T-helper 2 cell treated with Interferon-gamma antibody and Interleukin-4, amounts not matched to agents 5 μg/mL and 100 μg/mL, for 36 hours (primary cell): ENCODE measurements at regions not wholly inside any gene's neighbourhood (a gene's known extent, or its start where the extent isn't known, plus 50 kb on each side); places are given as distances from the start of the nearest gene placed in this dataset.
"Not testable (repeated sequence)": the region's sequence is repeated elsewhere in the genome, so short reads cannot be mapped to it uniquely, and the experiment has no call there.

Experiments used
- DNase-seq: peaks from one replicate; pipeline ENCODE4 v3.0.0; 2021; ENCODE audit warnings: low spot score
- H3K27ac Mint-ChIP-seq: one replicate; pipeline ENCODE4 v1.8.0; 2021; ENCODE audit warnings: mild to moderate bottlenecking, mixed read lengths
- H3K27me3 Mint-ChIP-seq: one replicate; pipeline ENCODE4 v1.8.0; 2021; ENCODE audit warnings: low read depth, mixed read lengths
- H3K36me3 Mint-ChIP-seq: one replicate; pipeline ENCODE4 v1.8.0; 2021; ENCODE audit warnings: low read depth, mixed read lengths
- H3K4me1 Mint-ChIP-seq: one replicate; pipeline ENCODE4 v1.8.0; 2021; ENCODE audit warnings: low read depth, mixed read lengths
- H3K4me3 Mint-ChIP-seq: one replicate; pipeline ENCODE4 v1.8.0; 2022; ENCODE audit warnings: mild to moderate bottlenecking, moderate library complexity, mixed read lengths
- H3K9me3 Mint-ChIP-seq: one replicate; pipeline ENCODE4 v1.8.0; 2021; ENCODE audit warnings: mixed read lengths

DNA sequence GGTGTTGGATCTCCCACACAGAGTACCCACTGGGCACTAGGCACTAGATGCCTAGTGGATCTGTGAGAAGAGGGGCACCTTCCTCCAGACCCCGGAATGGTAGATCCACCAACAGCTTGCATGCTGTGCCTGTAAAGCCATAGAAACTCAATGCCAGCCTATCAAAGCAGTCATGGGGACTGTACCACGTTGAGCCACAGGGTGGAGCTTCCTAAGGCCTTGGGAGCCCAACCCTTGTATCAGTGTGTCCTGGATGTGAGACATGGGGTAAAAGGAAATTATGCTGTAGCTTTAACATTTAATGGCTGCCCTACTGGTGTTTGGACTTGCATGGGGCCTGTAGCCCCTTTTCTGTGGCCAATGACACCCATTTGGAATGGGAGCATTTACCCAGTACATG, 1024.9 kb downstream of the TMEM121 start:
- peaks cover 24% of the 10 kb centered on the region for H3K27me3 Mint-ChIP-seq
- no peak for DNase-seq

DNA sequence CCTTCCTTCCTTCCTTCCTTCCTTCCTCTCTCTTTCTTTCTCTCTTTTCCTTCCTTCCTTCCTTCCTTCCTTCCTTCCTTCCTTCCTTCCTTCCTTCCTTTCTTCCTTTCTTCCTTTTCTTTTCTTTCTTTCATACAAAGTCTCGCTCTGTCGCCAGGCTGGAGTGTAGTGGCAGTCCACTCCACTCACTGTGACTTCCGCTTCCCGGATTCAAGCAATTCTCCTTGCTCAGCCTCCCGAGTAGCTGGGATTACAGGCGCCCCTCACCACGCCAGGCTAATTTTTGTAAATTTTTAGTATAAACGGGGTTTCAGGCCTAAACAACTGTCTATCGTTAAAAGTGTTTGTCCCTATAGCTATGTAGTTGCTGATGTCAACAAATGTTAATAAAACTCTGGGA, 1029.8 kb downstream of the TMEM121 start:
- H3K36me3 Mint-ChIP-seq, H3K27ac Mint-ChIP-seq, H3K4me3 Mint-ChIP-seq: not testable (repeated sequence)

More for the DNA sequence above, 1024.9 kb downstream of the TMEM121 start:
- H3K36me3 Mint-ChIP-seq = no peaks in the 10 kb centered on the region
- H3K4me1 Mint-ChIP-seq = peaks cover 9% of the 10 kb centered on the region
- H3K9me3 Mint-ChIP-seq = no peaks in the 10 kb centered on the region
- H3K4me3 Mint-ChIP-seq = no peak overlapping the region
- H3K27ac Mint-ChIP-seq = no peak overlapping the region

DNA sequence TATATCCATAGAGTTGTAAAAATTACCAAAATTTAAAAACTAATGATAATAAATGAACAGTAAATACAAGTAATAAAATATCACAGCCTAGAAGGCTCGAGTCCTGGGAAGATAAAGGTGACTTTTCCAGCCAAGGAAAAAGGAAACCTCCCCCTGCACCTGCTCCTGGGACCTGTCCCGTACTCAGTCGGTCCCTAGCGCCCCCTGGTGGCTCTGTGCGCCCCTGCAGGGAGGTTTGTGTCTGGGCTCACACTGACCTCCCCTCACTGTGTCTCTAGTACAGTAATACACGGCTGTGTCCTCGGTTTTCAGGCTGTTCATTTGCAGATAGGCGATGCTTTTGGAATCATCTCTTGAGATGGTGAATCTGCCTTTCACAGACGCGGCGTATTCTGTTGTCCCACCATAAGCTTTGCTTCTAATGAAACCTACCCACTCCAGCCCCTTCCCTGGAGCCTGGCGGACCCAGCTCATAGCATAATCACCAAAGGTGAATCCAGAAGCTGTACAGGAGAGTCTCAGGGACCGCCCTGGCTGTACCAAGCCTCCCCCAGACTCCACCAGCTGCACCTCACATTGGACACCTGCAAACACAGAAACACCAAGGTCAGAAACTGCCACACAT, 1030.4 kb downstream of the TMEM121 start:
- H3K27me3 Mint-ChIP-seq = peaks cover 32% of the 10 kb centered on the region
- no peaks in the 10 kb centered on the region for H3K4me1 Mint-ChIP-seq
- no peaks in the 10 kb centered on the region for H3K9me3 Mint-ChIP-seq
- DNase-seq = peak; percentile 55
- no peak overlapping the region for H3K4me3 Mint-ChIP-seq
- H3K27ac Mint-ChIP-seq = no peak overlapping the region
- no peaks in the 10 kb centered on the region for H3K36me3 Mint-ChIP-seq

More for the DNA sequence above, 1029.8 kb downstream of the TMEM121 start:
- H3K9me3 Mint-ChIP-seq, H3K4me1 Mint-ChIP-seq, DNase-seq: not testable (repeated sequence)
- peaks cover 32% of the 10 kb centered on the region for H3K27me3 Mint-ChIP-seq

DNA sequence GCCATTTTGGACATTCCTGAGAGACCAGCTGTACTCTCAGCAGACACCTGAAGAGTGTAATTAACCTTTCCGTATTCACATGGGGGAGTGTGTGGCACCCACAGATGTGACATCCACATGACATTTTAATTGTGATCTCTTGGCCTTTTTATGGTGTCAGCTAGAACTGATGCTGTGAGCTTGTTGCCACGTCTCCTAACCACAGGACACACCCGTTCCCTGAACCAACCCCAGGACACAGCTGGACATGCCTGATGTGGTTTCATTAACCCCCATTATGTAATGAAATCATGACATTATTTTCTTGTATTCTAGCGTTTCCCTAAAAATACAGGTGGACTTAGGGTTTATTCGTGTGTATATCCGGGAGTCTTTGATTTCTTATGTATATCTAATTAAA, 1036.1 kb downstream of the TMEM121 start:
- H3K27me3 Mint-ChIP-seq = peaks cover 39% of the 10 kb centered on the region
- H3K27ac Mint-ChIP-seq = no peak overlapping the region
- no peak for DNase-seq
- H3K4me1 Mint-ChIP-seq = no peaks in the 10 kb centered on the region
- H3K4me3 Mint-ChIP-seq = no peak overlapping the region
- H3K36me3 Mint-ChIP-seq = no peaks in the 10 kb centered on the region
- H3K9me3 Mint-ChIP-seq = no peaks in the 10 kb centered on the region

DNA sequence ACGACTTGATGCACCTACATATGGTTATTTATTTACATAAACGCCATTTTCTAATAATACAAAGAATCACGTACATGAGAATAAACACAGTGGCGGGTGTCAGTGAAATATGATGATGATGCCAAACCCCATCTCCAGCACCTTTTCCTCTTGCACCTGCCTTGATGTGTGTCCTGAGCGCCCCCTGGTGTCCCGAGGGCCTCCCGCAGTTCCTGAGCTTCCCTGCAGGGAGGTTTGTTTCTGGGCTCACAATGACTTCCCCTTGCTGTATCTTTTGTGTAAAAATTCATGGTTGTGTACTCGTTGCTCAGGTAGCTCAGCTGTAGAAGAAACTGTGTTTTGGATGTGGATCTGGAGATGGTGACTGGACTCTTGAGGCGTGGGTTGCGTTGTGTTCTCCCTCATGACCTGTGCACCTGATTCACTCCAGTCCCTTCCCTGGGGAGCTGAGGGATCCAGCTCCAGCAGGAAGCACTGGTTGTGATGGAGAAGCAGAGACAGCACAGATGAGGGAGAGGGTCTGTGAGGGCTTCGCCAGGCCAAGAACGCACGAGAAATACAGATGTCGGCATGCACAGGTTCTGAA, 1037.8 kb downstream of the TMEM121 start:
- no peaks in the 10 kb centered on the region for H3K36me3 Mint-ChIP-seq
- no peak overlapping the region for H3K27ac Mint-ChIP-seq
- peaks cover 39% of the 10 kb centered on the region for H3K27me3 Mint-ChIP-seq
- peak; percentile 39 for DNase-seq
- H3K4me3 Mint-ChIP-seq = no peak overlapping the region
- H3K9me3 Mint-ChIP-seq = no peaks in the 10 kb centered on the region
- no peaks in the 10 kb centered on the region for H3K4me1 Mint-ChIP-seq

DNA sequence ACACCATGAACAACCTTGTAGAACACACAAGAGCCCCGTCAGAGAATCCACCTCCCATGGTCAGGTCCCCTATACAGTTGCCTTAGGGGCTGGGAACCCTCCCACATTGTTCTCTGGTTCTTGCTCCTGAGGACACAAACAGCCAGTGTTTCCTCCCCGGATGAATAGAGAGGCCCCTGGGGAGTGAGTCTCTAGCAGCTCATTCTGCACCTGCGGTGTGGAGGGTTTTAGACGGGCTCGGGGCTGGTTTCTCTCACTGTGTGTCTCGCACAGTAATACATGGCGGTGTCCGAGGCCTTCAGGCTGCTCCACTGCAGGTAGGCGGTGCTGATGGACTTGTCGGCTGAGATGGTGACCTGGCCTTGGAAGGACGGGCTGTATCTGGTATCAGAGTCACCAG, 1052.1 kb downstream of the TMEM121 start:
- Mint-ChIP-seq H3K27ac (no peak overlapping the region), H3K27me3 (peaks cover 27% of the 10 kb centered on the region), H3K9me3 (no peaks in the 10 kb centered on the region), H3K36me3 (no peaks in the 10 kb centered on the region), H3K4me3 (no peak overlapping the region), H3K4me1 (no peaks in the 10 kb centered on the region)
- no peak for DNase-seq

DNA sequence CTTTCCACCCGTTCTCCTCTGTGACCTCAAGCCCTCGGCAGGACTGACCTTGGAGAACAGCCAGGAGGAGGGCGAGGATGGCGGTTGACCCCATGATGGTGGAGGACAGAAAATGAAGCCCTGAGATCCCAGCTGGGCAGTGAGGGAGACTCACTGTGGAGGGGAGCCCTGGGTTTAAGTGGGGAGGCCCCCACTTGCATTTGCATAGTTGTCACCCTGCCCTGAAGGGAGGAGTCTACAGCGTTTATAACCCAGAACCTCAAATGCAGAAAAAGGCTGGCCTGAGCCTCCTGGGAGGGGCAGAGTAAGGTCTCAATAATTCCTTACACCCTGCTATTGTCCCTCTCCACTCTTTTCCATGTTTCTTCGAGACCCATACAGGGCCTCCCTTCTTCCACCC, 1052.7 kb downstream of the TMEM121 start:
- Mint-ChIP-seq H3K4me3 (no peak overlapping the region), H3K27ac (no peak overlapping the region), H3K27me3 (peaks cover 22% of the 10 kb centered on the region)

DNA sequence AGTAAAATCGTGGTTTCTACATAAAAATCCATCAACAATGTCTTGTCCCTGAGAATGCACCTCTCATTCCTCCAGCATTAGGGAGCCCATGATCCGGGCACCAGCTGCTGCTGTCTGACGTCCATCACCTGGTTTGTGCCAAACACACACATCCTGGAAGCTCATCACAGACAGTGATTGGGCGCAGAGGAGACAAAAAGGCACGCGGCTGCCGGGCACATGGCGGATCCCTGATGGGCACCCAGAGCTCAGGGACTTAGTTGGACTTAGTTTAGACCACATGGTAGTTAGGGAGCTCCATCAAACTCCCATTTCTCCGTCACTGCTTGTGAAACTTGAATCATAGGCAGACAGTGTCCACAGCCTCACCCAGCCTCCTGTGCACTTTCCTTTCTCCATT, 1059.3 kb downstream of the TMEM121 start:
- peaks cover 23% of the 10 kb centered on the region for H3K27me3 Mint-ChIP-seq
- H3K36me3 Mint-ChIP-seq = no peaks in the 10 kb centered on the region
- no peak for DNase-seq
- no peaks in the 10 kb centered on the region for H3K4me1 Mint-ChIP-seq
- no peak overlapping the region for H3K27ac Mint-ChIP-seq
- no peaks in the 10 kb centered on the region for H3K9me3 Mint-ChIP-seq
- H3K4me3 Mint-ChIP-seq = no peak overlapping the region

More for the DNA sequence above, 1052.7 kb downstream of the TMEM121 start:
- no peak for DNase-seq
- Mint-ChIP-seq H3K36me3 (no peaks in the 10 kb centered on the region), H3K9me3 (no peaks in the 10 kb centered on the region), H3K4me1 (no peaks in the 10 kb centered on the region)

DNA sequence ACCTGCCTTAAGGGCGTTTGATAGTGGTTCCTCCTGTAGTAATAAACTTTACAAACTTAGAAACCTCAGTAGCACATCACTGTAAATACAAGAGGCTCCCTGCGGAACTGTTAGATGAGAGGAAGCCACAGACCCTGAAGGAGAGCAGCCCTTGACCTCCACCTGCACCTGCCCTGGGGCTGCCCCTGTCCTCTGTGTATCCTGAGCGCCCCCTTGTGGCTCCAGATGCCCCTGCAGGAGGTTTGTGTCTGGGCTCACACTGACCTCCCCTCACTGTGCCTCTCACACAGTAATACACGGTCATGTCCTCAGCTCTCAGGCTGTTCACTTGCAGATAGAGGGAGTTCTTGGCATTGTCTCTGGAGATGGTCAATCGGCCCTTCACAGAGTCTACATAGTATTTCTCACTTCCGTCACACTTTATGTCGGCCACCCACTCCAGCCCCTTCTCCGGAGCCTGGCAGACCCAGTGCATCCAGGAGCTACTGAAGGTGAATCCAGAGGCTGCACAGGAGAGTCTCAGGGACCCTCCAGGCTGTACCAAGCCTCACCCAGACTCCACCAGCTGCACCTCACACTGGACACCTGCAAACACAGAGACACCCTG, 1059.8 kb downstream of the TMEM121 start:
- no peak overlapping the region for H3K4me3 Mint-ChIP-seq
- H3K9me3 Mint-ChIP-seq = no peaks in the 10 kb centered on the region
- no peak overlapping the region for H3K27ac Mint-ChIP-seq
- H3K27me3 Mint-ChIP-seq = peaks cover 23% of the 10 kb centered on the region
- no peaks in the 10 kb centered on the region for H3K36me3 Mint-ChIP-seq
- DNase-seq = peak; percentile 34
- no peaks in the 10 kb centered on the region for H3K4me1 Mint-ChIP-seq

DNA sequence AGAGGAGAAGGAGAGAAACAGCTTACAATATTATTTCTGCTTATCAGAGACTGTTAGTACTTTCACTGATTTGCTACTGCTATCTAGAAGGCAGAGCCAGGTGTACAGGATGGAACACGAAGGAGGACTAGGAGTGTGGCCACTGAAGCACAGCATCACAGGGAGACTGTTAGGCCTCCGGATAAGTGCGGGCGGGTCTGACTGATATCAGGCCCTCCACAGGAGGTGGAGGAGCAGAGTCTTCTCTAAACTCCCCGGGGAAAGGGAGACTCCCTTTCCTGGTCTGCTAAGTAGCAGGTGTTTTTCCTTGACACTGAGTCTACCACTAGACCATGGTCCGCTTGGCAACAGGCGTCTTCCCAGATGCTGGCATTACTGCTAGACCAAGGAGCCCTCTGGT, 1065.2 kb downstream of the TMEM121 start:
- not testable (repeated sequence) for H3K36me3 Mint-ChIP-seq, H3K4me1 Mint-ChIP-seq, H3K9me3 Mint-ChIP-seq, H3K4me3 Mint-ChIP-seq, H3K27ac Mint-ChIP-seq, DNase-seq
- H3K27me3 Mint-ChIP-seq = peaks cover 31% of the 10 kb centered on the region

DNA sequence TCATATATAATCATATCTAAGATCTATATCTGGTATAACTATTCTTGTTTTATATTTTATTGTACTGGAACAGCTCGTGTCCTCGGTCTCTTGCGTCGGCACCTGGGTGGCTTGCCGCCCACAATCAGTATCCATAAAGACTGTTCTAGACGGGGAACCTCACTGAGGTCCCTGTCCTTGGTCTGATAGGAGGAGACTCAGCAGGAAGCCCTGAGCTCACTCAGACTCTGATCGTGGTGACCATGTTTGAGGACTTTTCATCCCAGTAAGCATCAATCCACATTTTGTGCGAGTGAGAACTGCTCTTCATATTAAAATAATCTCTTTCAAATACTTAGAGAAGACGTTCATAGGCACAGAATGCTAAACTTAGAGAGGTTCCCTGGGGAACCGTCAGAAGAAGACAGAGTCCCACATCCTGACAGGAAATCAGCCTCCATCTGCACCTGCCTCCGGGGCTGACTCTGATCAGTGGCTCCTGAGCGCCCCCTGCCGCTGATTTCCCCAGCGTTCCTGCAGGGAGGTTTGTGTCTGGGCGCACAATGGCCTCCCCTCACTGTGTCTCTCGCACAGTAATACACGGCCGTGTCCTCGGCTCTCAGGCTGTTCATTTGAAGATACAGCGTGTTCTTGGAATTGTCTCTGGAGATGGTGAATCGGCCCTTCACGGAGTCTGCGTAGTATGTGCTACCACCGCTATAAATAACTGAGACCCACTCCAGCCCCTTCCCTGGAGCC, 1065.9 kb downstream of the TMEM121 start:
- not testable (repeated sequence) for H3K4me3 Mint-ChIP-seq

DNA sequence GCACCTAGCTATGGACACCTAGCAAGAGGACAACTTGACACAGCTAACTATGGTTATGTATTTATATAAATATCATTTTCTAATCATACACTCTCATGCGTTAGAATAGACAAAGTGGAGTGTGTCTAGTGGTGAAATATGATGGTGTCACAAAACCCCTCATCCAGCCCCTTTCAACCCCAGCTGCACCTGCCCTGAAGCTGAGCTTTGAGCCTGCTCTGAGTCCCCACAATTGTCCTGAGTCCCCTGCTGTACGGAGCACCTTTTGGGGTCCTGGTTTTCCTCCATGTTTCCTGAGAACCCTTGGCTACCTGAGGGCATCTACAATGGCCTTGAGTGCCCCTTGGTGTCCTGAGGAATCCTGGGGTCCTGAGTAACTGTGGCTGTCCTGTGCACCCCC, 1072.8 kb downstream of the TMEM121 start:
- H3K27ac Mint-ChIP-seq = no peak overlapping the region
- no peaks in the 10 kb centered on the region for H3K4me1 Mint-ChIP-seq
- H3K9me3 Mint-ChIP-seq = no peaks in the 10 kb centered on the region
- H3K27me3 Mint-ChIP-seq = peaks cover 72% of the 10 kb centered on the region
- H3K4me3 Mint-ChIP-seq = no peak overlapping the region
- no peaks in the 10 kb centered on the region for H3K36me3 Mint-ChIP-seq
- DNase-seq = no peak

More for the DNA sequence above, 1065.9 kb downstream of the TMEM121 start:
- DNase-seq = peak; percentile 57
- H3K36me3 Mint-ChIP-seq, H3K4me1 Mint-ChIP-seq, H3K27ac Mint-ChIP-seq, H3K9me3 Mint-ChIP-seq: not testable (repeated sequence)
- H3K27me3 Mint-ChIP-seq = peaks cover 29% of the 10 kb centered on the region

DNA sequence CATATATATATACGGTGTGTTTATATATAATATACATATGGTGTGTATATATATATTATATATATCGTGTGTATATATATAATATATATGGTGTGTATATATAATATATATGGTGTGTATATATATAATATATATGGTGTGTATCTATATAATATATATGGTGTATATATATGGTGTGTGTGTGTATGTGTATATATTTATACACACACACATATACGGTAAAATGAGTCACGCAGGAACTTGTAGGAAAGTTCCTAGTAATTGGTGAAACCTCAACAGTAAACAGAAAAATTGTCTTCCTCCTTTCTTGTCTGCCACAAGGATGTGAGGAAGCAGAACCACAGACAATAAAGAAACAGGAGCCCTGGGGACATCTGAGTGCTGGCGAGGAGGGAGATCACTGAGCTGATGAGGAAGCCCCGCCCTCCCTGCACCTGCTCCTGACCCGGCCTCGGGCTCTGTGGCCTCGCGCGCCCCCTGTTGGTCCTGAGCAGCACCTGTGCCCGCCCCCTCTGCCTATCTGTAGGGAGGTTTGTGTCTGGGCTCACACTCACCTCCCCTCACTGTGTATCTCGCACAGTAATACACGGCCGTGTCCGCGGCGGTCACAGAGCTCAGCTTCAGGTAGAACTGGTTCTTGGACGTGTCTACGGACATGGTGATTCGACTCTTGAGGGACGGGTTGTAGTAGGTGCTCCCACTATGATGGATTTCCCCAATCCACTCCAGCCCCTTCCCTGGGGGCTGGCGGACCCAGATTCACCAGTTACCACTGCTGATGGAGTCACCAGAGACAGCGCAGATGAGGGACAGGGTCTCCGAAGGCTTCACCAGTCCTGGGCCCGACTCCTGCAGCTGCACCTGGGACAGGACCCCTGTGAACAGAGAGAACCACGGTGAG, 1079.4 kb downstream of the TMEM121 start:
- no peak overlapping the region for H3K27ac Mint-ChIP-seq
- no peaks in the 10 kb centered on the region for H3K9me3 Mint-ChIP-seq
- no peak overlapping the region for H3K4me3 Mint-ChIP-seq
- H3K27me3 Mint-ChIP-seq = peaks cover 56% of the 10 kb centered on the region
- H3K4me1 Mint-ChIP-seq = no peaks in the 10 kb centered on the region
- peak; percentile 73 for DNase-seq
- H3K36me3 Mint-ChIP-seq = no peaks in the 10 kb centered on the region
